Type B pancreatic cell (in vitro differentiated cells): ENCODE measurements at regions not wholly inside any gene's neighbourhood (a gene's known extent, or its start where the extent isn't known, plus 50 kb on each side); places are given as distances from the start of the nearest gene placed in this dataset.

Source experiments
- DNase-seq: peaks from one replicate; pipeline ENCODE4 v3.0.0; 2021; ENCODE audit warnings: mixed read lengths; ENCODE audit not compliant: unreplicated experiment; ENCODE audit errors: extremely low spot score
- H3K27ac Mint-ChIP-seq: 2 replicates; pipeline ENCODE4 v1.8.0; 2021; ENCODE audit warnings: mild to moderate bottlenecking, mixed read lengths
- H3K27me3 Mint-ChIP-seq: 2 replicates; pipeline ENCODE4 v1.8.0; 2021; ENCODE audit warnings: mixed read lengths
- H3K36me3 Mint-ChIP-seq: 2 replicates; pipeline ENCODE4 v1.8.0; 2021; ENCODE audit warnings: mixed read lengths
- H3K4me1 Mint-ChIP-seq: one replicate; pipeline ENCODE4 v1.8.0; 2021; ENCODE audit warnings: mixed read lengths; ENCODE audit not compliant: unreplicated experiment
- H3K4me3 Mint-ChIP-seq: 2 replicates; pipeline ENCODE4 v1.8.0; 2021; ENCODE audit warnings: mild to moderate bottlenecking, mixed read lengths
- H3K9me3 Mint-ChIP-seq: 2 replicates; pipeline ENCODE4 v1.8.0; 2021; ENCODE audit warnings: mixed read lengths
- CTCF ChIP-seq: fragments of 200-600 bp; sonication (generic); conservative IDR thresholded peaks from 2 replicates; pipeline ENCODE4 v1.5.0; 2021; ENCODE audit warnings: antibody characterized with exemption, mild to moderate bottlenecking

DNA sequence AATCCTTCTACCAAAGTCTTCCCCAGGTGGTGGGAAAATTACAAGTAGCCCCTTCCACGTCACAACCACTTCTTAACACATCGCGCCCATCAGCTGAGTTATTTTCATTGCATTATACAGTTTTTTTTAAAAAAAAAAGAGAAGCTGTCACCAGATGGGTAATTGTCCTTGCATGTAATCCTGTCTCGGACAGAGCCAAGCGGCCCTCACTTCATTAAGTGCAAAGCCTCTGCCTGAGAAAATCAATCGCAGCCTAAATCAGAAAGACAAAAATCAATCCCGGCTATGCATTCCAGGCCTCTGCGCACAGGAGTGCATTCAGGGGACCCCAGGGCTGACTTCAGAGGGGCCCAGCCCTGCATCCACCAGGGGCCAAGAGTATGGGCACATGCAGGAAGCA lies 538.9 kb downstream of the NPHP4 start:
- Mint-ChIP-seq H3K36me3 (no peaks in the 10 kb centered on the region), H3K4me1 (no peaks in the 10 kb centered on the region), H3K27me3 (peaks cover 40% of the 10 kb centered on the region), H3K27ac (no peak overlapping the region), H3K4me3 (no peak overlapping the region), H3K9me3 (no peaks in the 10 kb centered on the region)
- TF ChIP-seq CTCF = no peak
- no peak for DNase-seq

DNA sequence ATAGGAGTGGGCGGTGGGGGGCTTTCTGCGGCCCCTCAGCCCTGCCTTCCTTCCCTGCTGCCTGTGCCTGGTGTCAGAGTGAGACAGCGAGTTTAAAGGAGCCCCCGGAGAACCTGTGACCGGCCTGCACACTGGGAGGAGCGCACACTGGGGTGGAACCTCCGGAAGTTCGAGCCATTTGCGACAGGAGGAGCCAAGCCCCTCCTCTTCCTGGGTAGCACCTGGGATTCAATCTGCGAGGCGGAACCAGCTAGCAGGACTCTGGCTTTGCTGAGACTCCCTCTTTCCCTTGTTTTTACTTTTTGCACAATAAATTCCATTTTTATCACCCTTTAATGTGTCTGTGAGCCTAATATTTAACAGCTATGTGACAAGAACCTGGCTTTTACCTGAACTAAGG lies 540.6 kb downstream of the NPHP4 start:
- Mint-ChIP-seq H3K27ac (no peak overlapping the region), H3K36me3 (no peaks in the 10 kb centered on the region), H3K4me1 (no peaks in the 10 kb centered on the region), H3K27me3 (peaks cover 42% of the 10 kb centered on the region), H3K4me3 (no peak overlapping the region), H3K9me3 (no peaks in the 10 kb centered on the region)
- TF ChIP-seq CTCF = no peak
- DNase-seq = no peak

DNA sequence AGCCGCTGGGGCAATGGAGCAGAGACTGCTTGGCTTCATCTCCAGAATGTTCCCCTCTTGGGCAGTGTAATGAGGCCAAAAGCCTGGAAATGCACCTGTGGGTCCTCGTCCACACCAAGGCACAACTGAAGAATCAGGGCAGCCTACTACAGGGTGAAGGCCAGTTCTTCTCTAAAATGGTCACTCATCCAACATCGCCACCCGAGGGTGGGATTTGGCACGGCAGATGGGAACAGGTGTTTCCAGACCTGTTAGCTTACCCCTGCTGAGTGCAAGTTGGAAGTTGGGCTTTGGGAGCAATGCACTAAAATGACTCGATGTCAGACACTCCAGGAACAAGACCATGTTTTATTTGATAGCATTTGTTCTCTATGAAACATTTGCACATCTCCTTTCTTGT lies 543.7 kb downstream of the NPHP4 start:
- no peaks in the 10 kb centered on the region for H3K9me3 Mint-ChIP-seq
- TF ChIP-seq CTCF = no peak
- H3K27ac Mint-ChIP-seq = no peak overlapping the region
- H3K4me1 Mint-ChIP-seq = no peaks in the 10 kb centered on the region
- no peak for DNase-seq
- H3K27me3 Mint-ChIP-seq = peaks cover 31% of the 10 kb centered on the region
- H3K36me3 Mint-ChIP-seq = no peaks in the 10 kb centered on the region
- H3K4me3 Mint-ChIP-seq = no peak overlapping the region

DNA sequence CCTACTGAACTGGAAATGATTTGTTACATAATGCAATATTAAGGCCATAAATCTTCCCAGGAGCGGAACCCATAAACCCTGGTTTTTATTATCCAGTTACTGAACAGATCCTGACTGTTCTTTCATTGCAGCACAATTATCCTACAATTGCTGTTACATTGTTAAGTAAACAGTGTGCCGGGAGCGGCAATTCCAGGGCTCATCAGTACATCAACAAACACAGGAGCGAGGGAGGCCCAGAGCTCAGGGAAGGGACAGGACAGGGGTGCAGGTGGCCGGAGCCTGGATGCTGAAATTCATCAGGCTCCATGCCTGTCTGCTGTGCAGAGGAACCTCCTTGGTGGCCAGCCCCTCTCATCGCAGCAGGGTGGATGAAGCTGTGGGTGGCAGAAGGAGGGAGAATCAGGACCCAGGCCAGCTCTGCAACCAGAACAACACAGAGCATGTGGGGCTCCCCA lies 544.7 kb downstream of the NPHP4 start:
- no peak for DNase-seq
- Mint-ChIP-seq H3K9me3 (no peaks in the 10 kb centered on the region), H3K36me3 (no peaks in the 10 kb centered on the region)

GRCh38 chr1:5444396-5444795 lies 547.8 kb downstream of the NPHP4 start:
- Mint-ChIP-seq H3K36me3 (no peaks in the 10 kb centered on the region), H3K27ac (no peak overlapping the region), H3K9me3 (peaks cover 4% of the 10 kb centered on the region), H3K27me3 (peaks cover 25% of the 10 kb centered on the region), H3K4me3 (no peak overlapping the region), H3K4me1 (no peaks in the 10 kb centered on the region)
- no peak for DNase-seq
- TF ChIP-seq CTCF = no peak

More for the DNA sequence above, 544.7 kb downstream of the NPHP4 start:
- Mint-ChIP-seq H3K27me3 (peaks cover 34% of the 10 kb centered on the region), H3K27ac (no peak overlapping the region), H3K4me1 (no peaks in the 10 kb centered on the region), H3K4me3 (no peak overlapping the region)
- no peak for TF ChIP-seq CTCF

GRCh38 chr1:5436808-5437207 lies 555.4 kb downstream of the NPHP4 start:
- no peak overlapping the region for H3K27ac Mint-ChIP-seq
- H3K27me3 Mint-ChIP-seq = peaks cover 49% of the 10 kb centered on the region
- TF ChIP-seq CTCF = no peak
- no peak for DNase-seq
- peaks cover 6% of the 10 kb centered on the region for H3K36me3 Mint-ChIP-seq
- H3K4me3 Mint-ChIP-seq = no peak overlapping the region
- H3K9me3 Mint-ChIP-seq = peaks cover 23% of the 10 kb centered on the region
- no peaks in the 10 kb centered on the region for H3K4me1 Mint-ChIP-seq
